ENCODE measurements at regions not wholly inside any gene's neighbourhood (a gene's known extent, or its start where the extent isn't known, plus 50 kb on each side); places are given as distances from the start of the nearest gene placed in this dataset.

DNA sequence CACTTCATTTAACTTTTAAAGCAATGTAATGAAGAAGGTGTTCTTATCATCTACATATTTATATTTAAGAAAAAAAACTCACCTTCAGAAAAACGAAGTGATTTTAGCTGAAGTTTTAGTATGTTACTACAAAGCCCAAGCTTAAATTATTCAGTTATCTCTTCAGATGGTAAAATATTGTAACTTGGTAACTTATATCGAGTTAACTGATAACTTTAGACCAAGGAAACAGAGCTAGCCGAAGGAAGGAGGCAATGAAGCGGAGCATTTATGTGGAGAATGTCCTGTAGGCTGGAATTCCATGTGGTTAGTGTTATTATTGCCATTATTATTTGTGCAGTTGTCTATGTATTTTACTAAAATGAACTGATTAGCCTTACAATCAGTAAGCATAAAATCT is 1102.1 kb upstream of the LCORL start:
- TF ChIP-seq CTCF (conservative IDR thresholded peaks at IDR 0.05) (no peak), EZH2 (IDR thresholded peaks at IDR 0.05; ENCODE audit: low read depth) (no peak)

Measured in PC-9 (cell line).